Stomach (tissue), 4 donors: ENCODE measurements at regions not wholly inside any gene's neighbourhood (a gene's known extent, or its start where the extent isn't known, plus 50 kb on each side); places are given as distances from the start of the nearest gene placed in this dataset.

Experiments used
- CTCF ChIP-seq, 7 experiments: fragments of 450-650 bp in 4 of 7; fragments of 200-600 bp in 3 of 7; sonication (generic) in 3 of 7; IDR thresholded peaks; one replicate each; pipeline ENCODE4 v1.5.1; 2016 to 2019; ENCODE audit warnings: antibody characterized with exemption in 7 of 7, control low read depth in 2 of 7, mild to moderate bottlenecking in 1 of 7
- EP300 ChIP-seq: sonication (generic); formaldehyde crosslinking; IDR thresholded peaks from one replicate; pipeline ENCODE4 v1.6.1; 2017; ENCODE audit warnings: antibody characterized with exemption
- POLR2A ChIP-seq, 4 donors: fragments of 450-650 bp; IDR thresholded peaks; one replicate each; pipeline ENCODE4 v1.6.1; 2016; ENCODE audit warnings: antibody characterized with exemption in 4 of 4, control low read depth in 2 of 4, mild to moderate bottlenecking in 1 of 4, moderate library complexity in 1 of 4
- POLR2AphosphoS5 ChIP-seq, 3 donors: sonication (generic); formaldehyde crosslinking; IDR thresholded peaks; one replicate each; pipeline ENCODE4 v1.6.1; 2016; ENCODE audit warnings: antibody characterized with exemption in 3 of 3

- no peak for TF ChIP-seq POLR2A (IDR thresholded peaks at IDR 0.05)
- no peak for TF ChIP-seq CTCF (IDR thresholded peaks at IDR 0.05)
- no peak for TF ChIP-seq POLR2AphosphoS5 (IDR thresholded peaks at IDR 0.05)
- TF ChIP-seq EP300: no peak
Observed at GRCh38 chr5:51494821-51495220, 111.6 kb downstream of the ISL1 start.
